ENCODE measurements at regions not wholly inside any gene's neighbourhood (a gene's known extent, or its start where the extent isn't known, plus 50 kb on each side); places are given as distances from the start of the nearest gene placed in this dataset.

- no peak for TF ChIP-seq CTCF (conservative IDR thresholded peaks at IDR 0.05; ENCODE audit: low read length)
- TF ChIP-seq EZH2phosphoT487 (IDR thresholded peaks at IDR 0.05; ENCODE audit: borderline replicate concordance) = no peak
Observed at GRCh38 chr4:177087060-177087459, 222.6 kb upstream of the NEIL3 start.

All from Loucy (cell line).